Transverse colon (tissue), 4 donors: ENCODE measurements at regions not wholly inside any gene's neighbourhood (a gene's known extent, or its start where the extent isn't known, plus 50 kb on each side); places are given as distances from the start of the nearest gene placed in this dataset.

Experiments
- DNase-seq: peaks from one replicate; pipeline ENCODE4 v3.0.0-alpha.2; 2019
- H3K27ac ChIP-seq, 4 donors: fragments of 200-600 bp; sonication (generic); 2 replicates each; pipeline ENCODE4 v1.5.1; 2016 to 2018; ENCODE audit warnings: inconsistent platforms in 4 of 4
- H3K27me3 ChIP-seq: fragments of 200-600 bp; sonication (generic); 2 replicates; pipeline ENCODE4 v1.5.1; 2017; ENCODE audit warnings: inconsistent platforms
- H3K36me3 ChIP-seq, 4 donors: fragments of 200-600 bp; sonication (generic); 2 replicates each; pipeline ENCODE4 v1.5.1; 2017 to 2019; ENCODE audit warnings: inconsistent platforms in 4 of 4
- H3K4me1 ChIP-seq, 4 donors: fragments of 200-600 bp; sonication (generic); 2 replicates each; pipeline ENCODE4 v1.5.1; 2017 to 2020; ENCODE audit warnings: inconsistent platforms in 4 of 4
- H3K4me3 ChIP-seq, 4 donors: fragments of 200-600 bp; sonication (generic); 1 replicate in 1 of 4; 2 replicates in 3 of 4; pipeline versions ENCODE4 v1.5.1 to v1.6.1; 2017 to 2019; ENCODE audit warnings: inconsistent platforms in 4 of 4
- H3K9me3 ChIP-seq, 2 donors: fragments of 200-600 bp; sonication (generic); 2 replicates each; pipeline ENCODE4 v1.5.1; 2017 to 2019; ENCODE audit warnings: inconsistent platforms in 2 of 2
- CTCF ChIP-seq, 5 experiments: fragments of 200-600 bp in 3 of 5; fragments of 450-650 bp in 2 of 5; sonication (generic) in 3 of 5; IDR thresholded peaks; 1 replicate in 2 of 5; 2 replicates in 3 of 5; pipeline ENCODE4 v1.5.1; 2016 to 2017; ENCODE audit warnings: antibody characterized with exemption in 5 of 5, inconsistent platforms in 3 of 5, mild to moderate bottlenecking in 2 of 5, moderate library complexity in 1 of 5
- EP300 ChIP-seq: sonication (generic); formaldehyde crosslinking; IDR thresholded peaks from one replicate; pipeline ENCODE4 v1.6.1; 2017; ENCODE audit warnings: antibody characterized with exemption, low read depth
- POLR2A ChIP-seq: fragments of 450-650 bp; IDR thresholded peaks from one replicate; pipeline ENCODE4 v1.6.1; 2016; ENCODE audit warnings: antibody characterized with exemption, mild to moderate bottlenecking, moderate library complexity
- POLR2AphosphoS5 ChIP-seq, 3 donors: sonication (generic); formaldehyde crosslinking; IDR thresholded peaks; one replicate each; pipeline ENCODE4 v1.6.1; 2016; ENCODE audit warnings: antibody characterized with exemption in 3 of 3
- whole genome bisulfite sequencing, 2 donors: methylation state at CpG; one replicate each; pipeline ENCODE4 v1.1.5; 2018; ENCODE audit warnings: low coverage in 1 of 2; 5-methylcytosine and 5-hydroxymethylcytosine counted together
- in situ Hi-C, 4 donors: fragments of 200-750 bp; cut with MboI; loops; one replicate each; pipeline versions ENCODE4 v1.15.0 to v1.15.1; 2017; ENCODE audit warnings: low sequenced_read_pairs in 3 of 4, low pct_ligation_motif_present in 1 of 4, low pct_unique_long_range_greater_than_20kb in 1 of 4
- intact Hi-C: fragments of 100-400 bp; cut with DNase I; formaldehyde crosslinking; loops from one replicate; pipeline ENCODE4 v1.15.1; 2023; ENCODE audit warnings: low total_unique reads

- intact Hi-C loops: no loop called here
- H3K27ac ChIP-seq: no peak overlapping the region
- peaks cover 0 to 6% of the 10 kb centered on the region in 2 donors for H3K9me3 ChIP-seq
- H3K4me3 ChIP-seq: no peak overlapping the region
- H3K4me1 ChIP-seq: no peaks in the 10 kb centered on the region
- WGBS, 2 donors: 67 to 74% methylated on average over 1 of the region's 1 CpG
- in situ Hi-C loops: no loop called here
- no peaks in the 10 kb centered on the region for H3K27me3 ChIP-seq
- TF ChIP-seq POLR2AphosphoS5 (IDR thresholded peaks at IDR 0.05) (no peak), POLR2A (no peak), CTCF (IDR thresholded peaks at IDR 0.05) (no peak), EP300 (no peak)
- H3K36me3 ChIP-seq: no peaks in the 10 kb centered on the region
- DNase-seq: no peak
These were observed 367.5 kb upstream of the ADAMTS16 start for GRCh38 chr5:4772591-4772990.

- no peaks in the 10 kb centered on the region for H3K36me3 ChIP-seq
These were observed 366.3 kb upstream of the ADAMTS16 start for GRCh38 chr5:4773827-4774317.

GRCh38 chr5:4777435-4777834, 362.7 kb upstream of the ADAMTS16 start:
- Histone ChIP-seq H3K36me3 (no peaks in the 10 kb centered on the region), H3K4me3 (no peak overlapping the region), H3K27me3 (no peaks in the 10 kb centered on the region), H3K9me3 (no peaks in the 10 kb centered on the region), H3K27ac (no peak overlapping the region), H3K4me1 (no peaks in the 10 kb centered on the region)
- 77 to 82% methylated on average over 2 to 4 of the region's 4 CpGs for WGBS, 2 donors
- intact Hi-C loops (no loop called here), in situ Hi-C loops (no loop called here)
- no peak for DNase-seq
- TF ChIP-seq EP300 (no peak), CTCF (IDR thresholded peaks at IDR 0.05) (no peak), POLR2AphosphoS5 (IDR thresholded peaks at IDR 0.05) (no peak), POLR2A (no peak)

More at GRCh38 chr5:4773827-4774317, 366.3 kb upstream of the ADAMTS16 start:
- in situ Hi-C loops (no loop called here), intact Hi-C loops (no loop called here)
- no peaks in the 10 kb centered on the region for H3K9me3 ChIP-seq
- DNase-seq: no peak
- no peak overlapping the region for H3K27ac ChIP-seq
- H3K4me1 ChIP-seq: no peaks in the 10 kb centered on the region
- TF ChIP-seq POLR2A: no peak
- no peak for TF ChIP-seq EP300
- TF ChIP-seq CTCF (IDR thresholded peaks at IDR 0.05): no peak
- no peak for TF ChIP-seq POLR2AphosphoS5 (IDR thresholded peaks at IDR 0.05)
- 62 to 86% methylated on average over 1 of the region's 1 CpG for WGBS, 2 donors
- no peaks in the 10 kb centered on the region for H3K27me3 ChIP-seq
- H3K4me3 ChIP-seq: no peak overlapping the region

- DNase-seq: no peak
- H3K4me1 ChIP-seq: no peaks in the 10 kb centered on the region
- no peaks in the 10 kb centered on the region for H3K27me3 ChIP-seq
- H3K36me3 ChIP-seq: no peaks in the 10 kb centered on the region
- no peak overlapping the region for H3K4me3 ChIP-seq
- TF ChIP-seq POLR2AphosphoS5 (IDR thresholded peaks at IDR 0.05) (no peak), POLR2A (no peak), EP300 (no peak), CTCF (IDR thresholded peaks at IDR 0.05) (no peak)
- WGBS, 2 donors: 38 to 58% methylated on average over 3 to 4 of the region's 4 CpGs
- no peaks in the 10 kb centered on the region for H3K9me3 ChIP-seq
- intact Hi-C loops: no loop called here
- H3K27ac ChIP-seq: no peak overlapping the region
- in situ Hi-C loops: no loop called here
These were observed 359.5 kb upstream of the ADAMTS16 start for GRCh38 chr5:4780633-4781032.
